A673 (cell line): ENCODE measurements at regions not wholly inside any gene's neighbourhood (a gene's known extent, or its start where the extent isn't known, plus 50 kb on each side); places are given as distances from the start of the nearest gene placed in this dataset.

Experiments
- EZH2 ChIP-seq: fragments of 200-600 bp; sonication (generic); IDR thresholded peaks from 2 replicates; pipeline ENCODE4 v1.6.1; 2017; ENCODE audit warnings: borderline replicate concordance, low read depth, mild to moderate bottlenecking, mixed read lengths, antibody characterized with exemption, low read length; ENCODE audit not compliant: poor library complexity, severe bottlenecking
- TF ChIP-seq, protein P1 (sequence below): fragments of 300-800, 200-600 bp; sonication (generic); conservative IDR thresholded peaks from 2 replicates; pipeline ENCODE4 v1.5.1; 2017; ENCODE audit warnings: low read depth, mild to moderate bottlenecking, antibody characterized with exemption, low read length, moderate library complexity, mixed read lengths

DNA sequence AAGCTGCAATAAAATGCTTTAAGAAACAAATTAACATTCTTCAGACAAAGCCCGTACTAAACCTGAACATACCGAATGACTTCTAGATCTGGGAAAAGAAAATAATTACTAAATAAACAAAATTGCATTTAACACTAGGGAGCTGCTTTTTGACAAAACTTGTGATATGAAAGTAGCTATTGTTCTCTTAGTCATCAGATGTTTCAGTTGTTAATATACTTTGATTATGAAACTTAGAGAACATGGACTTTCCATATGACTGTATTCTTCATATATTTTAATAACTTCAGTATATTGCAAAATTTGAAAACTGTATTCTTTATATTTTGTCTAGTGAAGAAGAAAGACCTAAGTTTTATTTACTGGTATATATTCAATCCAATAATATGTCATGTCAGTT is 1262.1 kb downstream of the NCAM2 start:
- TF ChIP-seq, protein P1, sequence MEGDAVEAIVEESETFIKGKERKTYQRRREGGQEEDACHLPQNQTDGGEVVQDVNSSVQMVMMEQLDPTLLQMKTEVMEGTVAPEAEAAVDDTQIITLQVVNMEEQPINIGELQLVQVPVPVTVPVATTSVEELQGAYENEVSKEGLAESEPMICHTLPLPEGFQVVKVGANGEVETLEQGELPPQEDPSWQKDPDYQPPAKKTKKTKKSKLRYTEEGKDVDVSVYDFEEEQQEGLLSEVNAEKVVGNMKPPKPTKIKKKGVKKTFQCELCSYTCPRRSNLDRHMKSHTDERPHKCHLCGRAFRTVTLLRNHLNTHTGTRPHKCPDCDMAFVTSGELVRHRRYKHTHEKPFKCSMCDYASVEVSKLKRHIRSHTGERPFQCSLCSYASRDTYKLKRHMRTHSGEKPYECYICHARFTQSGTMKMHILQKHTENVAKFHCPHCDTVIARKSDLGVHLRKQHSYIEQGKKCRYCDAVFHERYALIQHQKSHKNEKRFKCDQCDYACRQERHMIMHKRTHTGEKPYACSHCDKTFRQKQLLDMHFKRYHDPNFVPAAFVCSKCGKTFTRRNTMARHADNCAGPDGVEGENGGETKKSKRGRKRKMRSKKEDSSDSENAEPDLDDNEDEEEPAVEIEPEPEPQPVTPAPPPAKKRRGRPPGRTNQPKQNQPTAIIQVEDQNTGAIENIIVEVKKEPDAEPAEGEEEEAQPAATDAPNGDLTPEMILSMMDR = no peak
- no peak for TF ChIP-seq EZH2
